HepG2 (cell line): ENCODE measurements at regions not wholly inside any gene's neighbourhood (a gene's known extent, or its start where the extent isn't known, plus 50 kb on each side); places are given as distances from the start of the nearest gene placed in this dataset.

Source experiments
- ARID2 ChIP-seq: sonication (generic); formaldehyde crosslinking; IDR thresholded peaks from 2 replicates; pipeline ENCODE4 v1.8.1; 2022; ENCODE audit warnings: mild to moderate bottlenecking, missing genetic modification reagents, borderline replicate concordance
- EZH2 ChIP-seq: conservative IDR thresholded peaks from 2 replicates; pipeline ENCODE4 v1.6.1; 2012; ENCODE audit warnings: mild to moderate bottlenecking, low read depth, low read length, moderate library complexity
- KLF16 ChIP-seq, 2 experiments: sonication (generic) in 1 of 2; formaldehyde crosslinking in 1 of 2; IDR thresholded peaks; 2 replicates each; pipeline versions ENCODE4 v1.6.1 to v1.8.0; 2016 to 2023; ENCODE audit warnings: missing genetic modification reagents in 2 of 2, missing compliant biosample characterization in 1 of 2
- MAFK ChIP-seq, 2 experiments: IDR thresholded peaks in 1 of 2; conservative IDR thresholded peaks in 1 of 2; 2 replicates each; pipeline ENCODE4 v1.6.1; 2011; ENCODE audit warnings: improper control_type of control experiment in 2 of 2, low read length in 2 of 2
- MATR3 ChIP-seq: sonication (generic); formaldehyde crosslinking; IDR thresholded peaks from 2 replicates; pipeline ENCODE4 v1.4.0; 2020; ENCODE audit warnings: missing genetic modification reagents
- TCF7 ChIP-seq: sonication (generic); IDR thresholded peaks from 2 replicates; pipeline ENCODE4 v1.6.1; 2016; ENCODE audit warnings: antibody characterized with exemption, low read depth
- ZNF773 ChIP-seq: sonication (generic); formaldehyde crosslinking; IDR thresholded peaks from 2 replicates; pipeline ENCODE4 v1.4.0; 2020; ENCODE audit warnings: missing genetic modification reagents, borderline replicate concordance
- TF ChIP-seq, protein P1 (sequence below): sonication (generic); formaldehyde crosslinking; IDR thresholded peaks from 2 replicates; pipeline ENCODE4 v1.5.0; 2020; ENCODE audit warnings: missing genetic modification reagents

DNA sequence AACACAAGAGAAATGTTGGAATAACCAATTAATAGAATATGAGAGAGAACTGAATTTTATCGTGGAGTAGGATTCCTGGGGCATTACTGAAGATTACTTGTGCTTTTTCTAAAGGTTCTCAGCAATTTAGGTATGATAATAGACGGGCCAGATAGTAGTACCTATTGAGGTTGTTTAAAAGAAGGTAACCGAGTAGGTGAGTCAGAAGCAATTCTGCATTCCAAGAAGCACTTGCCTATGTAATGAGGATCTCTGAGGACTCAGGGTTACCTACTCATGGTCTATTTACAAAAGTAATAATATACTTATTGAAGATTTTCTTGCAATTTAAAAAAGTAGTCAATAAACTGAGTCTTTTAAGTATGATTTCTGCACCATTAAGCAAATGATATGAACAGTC lies 1469.8 kb downstream of the BRINP3 start:
- TF ChIP-seq EZH2 (no peak), MATR3 (CRISPR knock-in tag) (no peak), TCF7 (no peak), MAFK (conservative IDR thresholded peaks at IDR 0.05 in 1 of 2, IDR thresholded peaks at IDR 0.05 in 1 of 2; ENCODE audit: low read length in 2 of 2) (no peak), KLF16 (CRISPR knock-in tag; IDR thresholded peaks at IDR 0.05) (no peak), ZNF773 (CRISPR knock-in tag) (no peak), ARID2 (CRISPR knock-in tag) (no peak)
- TF ChIP-seq, protein P1, sequence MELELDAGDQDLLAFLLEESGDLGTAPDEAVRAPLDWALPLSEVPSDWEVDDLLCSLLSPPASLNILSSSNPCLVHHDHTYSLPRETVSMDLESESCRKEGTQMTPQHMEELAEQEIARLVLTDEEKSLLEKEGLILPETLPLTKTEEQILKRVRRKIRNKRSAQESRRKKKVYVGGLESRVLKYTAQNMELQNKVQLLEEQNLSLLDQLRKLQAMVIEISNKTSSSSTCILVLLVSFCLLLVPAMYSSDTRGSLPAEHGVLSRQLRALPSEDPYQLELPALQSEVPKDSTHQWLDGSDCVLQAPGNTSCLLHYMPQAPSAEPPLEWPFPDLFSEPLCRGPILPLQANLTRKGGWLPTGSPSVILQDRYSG (CRISPR knock-in tag): no peak
